Kidney (tissue), 13 donors: ENCODE measurements at regions not wholly inside any gene's neighbourhood (a gene's known extent, or its start where the extent isn't known, plus 50 kb on each side); places are given as distances from the start of the nearest gene placed in this dataset.
"Not testable (repeated sequence)": the region's sequence is repeated elsewhere in the genome, so short reads cannot be mapped to it uniquely, and the experiment has no call there.

Experiments
- DNase-seq, 5 donors: peaks; one replicate each; pipeline ENCODE4 v3.0.0-alpha.2; 2013 to 2020
- FAIRE-seq: peaks from 2 replicates; lab custom pipeline; 2012; peaks lifted over from hg19 to GRCh38; lab: Jason Lieb, UNC
- H3K27ac ChIP-seq, 2 donors: one replicate each; pipeline ENCODE4 v1.7.0; 2013; ENCODE audit warnings: low read depth in 2 of 2, low read length in 2 of 2, inconsistent platforms in 1 of 2
- H3K27me3 ChIP-seq: one replicate; pipeline ENCODE4 v1.7.1; 2013; ENCODE audit warnings: low read length, inconsistent platforms; ENCODE audit not compliant: control insufficient read depth, insufficient read depth
- H3K36me3 ChIP-seq, 3 donors: one replicate each; pipeline versions ENCODE4 v1.7.0 to v1.7.1; 2013; ENCODE audit warnings: low read length in 3 of 3, control low read depth in 1 of 3, inconsistent platforms in 1 of 3; ENCODE audit not compliant: insufficient read depth in 3 of 3, control insufficient read depth in 2 of 3
- H3K4me1 ChIP-seq, 3 donors: one replicate each; pipeline versions ENCODE4 v1.7.0 to v1.7.1; 2013; ENCODE audit warnings: low read length in 3 of 3, inconsistent platforms in 1 of 3, low read depth in 1 of 3; ENCODE audit not compliant: control insufficient read depth in 2 of 3, insufficient read depth in 2 of 3
- H3K4me3 ChIP-seq, 3 donors: one replicate each; pipeline versions ENCODE4 v1.7.0 to v1.8.1; 2013; ENCODE audit warnings: low read length in 3 of 3, control low read depth in 1 of 3, inconsistent platforms in 1 of 3
- H3K9ac ChIP-seq, 3 donors: one replicate each; pipeline versions ENCODE4 v1.7.0 to v1.7.1; 2013; ENCODE audit warnings: low read length in 3 of 3, control low read depth in 1 of 3, inconsistent platforms in 1 of 3
- H3K9me3 ChIP-seq, 3 donors: one replicate each; pipeline versions ENCODE4 v1.7.0 to v1.7.1; 2013; ENCODE audit warnings: low read length in 3 of 3, control low read depth in 1 of 3, inconsistent platforms in 1 of 3; ENCODE audit not compliant: control insufficient read depth in 2 of 3, insufficient read depth in 1 of 3
- CTCF ChIP-seq: IDR thresholded peaks from 3 replicates; pipeline ENCODE4 v1.5.1; 2012; ENCODE audit warnings: mild to moderate bottlenecking, moderate library complexity, borderline replicate concordance; ENCODE audit not compliant: insufficient read depth; ENCODE audit errors: extremely low read depth
- intact Hi-C: fragments of 100-400 bp; cut with DNase I; formaldehyde crosslinking; loops from one replicate; pipeline ENCODE4 v1.11.1; 2022
- donor health status: control.
- donor health status: control.
- donor health status: control.
- donor health status: control.
- donor health status: control.
- donor health status: DM: yes; HTN: yes; CAD: no.
- donor health status: Normal renal cell carcinoma (clear cell type).

GRCh38 chr5:165405340-165405739 is 1899.9 kb downstream of the MAT2B start:
- H3K27me3 ChIP-seq, result no peaks in the 10 kb centered on the region
- TF ChIP-seq CTCF, result no peak
- H3K4me3 ChIP-seq, result no peak overlapping the region
- intact Hi-C loops, result no loop called here
- no peak for FAIRE-seq
- H3K36me3 ChIP-seq, result no peaks in the 10 kb centered on the region
- DNase-seq, result no peak
- H3K9me3 ChIP-seq, result peaks cover 0 to 16% (median 2%) of the 10 kb centered on the region in 3 donors
- H3K4me1 ChIP-seq, result no peaks in the 10 kb centered on the region
- no peak overlapping the region for H3K9ac ChIP-seq
- no peak overlapping the region for H3K27ac ChIP-seq

GRCh38 chr5:165407352-165407751 is 1901.9 kb downstream of the MAT2B start:
- no peak for TF ChIP-seq CTCF
- no peak for DNase-seq
- no peak for FAIRE-seq
- Histone ChIP-seq H3K36me3 (no peaks in the 10 kb centered on the region), H3K9ac (no peak overlapping the region), H3K27me3 (no peaks in the 10 kb centered on the region), H3K4me3 (no peak overlapping the region), H3K9me3 (peaks cover 0 to 20% (median 2%) of the 10 kb centered on the region in 3 donors), H3K27ac (no peak overlapping the region), H3K4me1 (no peaks in the 10 kb centered on the region)
- intact Hi-C loops, result no loop called here

GRCh38 chr5:165410476-165410875 is 1905.1 kb downstream of the MAT2B start:
- H3K36me3 ChIP-seq, result no peaks in the 10 kb centered on the region
- no peaks in the 10 kb centered on the region for H3K27me3 ChIP-seq
- H3K9ac ChIP-seq, result no peak overlapping the region
- no peak for TF ChIP-seq CTCF
- H3K4me3 ChIP-seq, result no peak overlapping the region
- no peak for DNase-seq
- H3K9me3 ChIP-seq, result peaks cover 0 to 20% (median 2%) of the 10 kb centered on the region in 3 donors
- no peak overlapping the region for H3K27ac ChIP-seq
- H3K4me1 ChIP-seq, result no peaks in the 10 kb centered on the region
- no peak for FAIRE-seq
- intact Hi-C loops, result no loop called here

- H3K9ac ChIP-seq, H3K36me3 ChIP-seq, H3K4me1 ChIP-seq, H3K27ac ChIP-seq, H3K4me3 ChIP-seq, DNase-seq, FAIRE-seq, H3K27me3 ChIP-seq, intact Hi-C loops: not testable (repeated sequence)
- H3K9me3 ChIP-seq, result peaks cover 0 to 20% (median 2%) of the 10 kb centered on the region in 3 donors
These were observed 1906.1 kb downstream of the MAT2B start for GRCh38 chr5:165411532-165411931.
